Lung (tissue), 11 donors: ENCODE measurements at regions not wholly inside any gene's neighbourhood (a gene's known extent, or its start where the extent isn't known, plus 50 kb on each side); places are given as distances from the start of the nearest gene placed in this dataset.
A peak's percentile ranks its signal among the peaks of the same experiment; 100 is the strongest.

Source experiments
- ATAC-seq: fragments of 200-7000 bp; cut with Tn5 transposase; one replicate; pipeline ENCODE4 v1.9.1; 2020; ENCODE audit warnings: moderate number of reproducible peaks; ENCODE audit not compliant: insufficient read depth, low FRiP score
- DNase-seq, 3 donors: peaks; one replicate each; pipeline ENCODE4 v3.0.0-alpha.2; 2013 to 2017
- H3K27ac ChIP-seq, 2 donors: one replicate each; pipeline ENCODE4 v1.5.1; 2013; ENCODE audit warnings: mild to moderate bottlenecking in 2 of 2, moderate library complexity in 2 of 2, control low read depth in 1 of 2, inconsistent platforms in 1 of 2, low read depth in 1 of 2, low read length in 1 of 2
- H3K27me3 ChIP-seq, 3 donors: one replicate each; pipeline ENCODE4 v1.5.1; 2013; ENCODE audit warnings: low read length in 2 of 3; ENCODE audit not compliant: control insufficient read depth in 3 of 3, insufficient read depth in 3 of 3
- H3K36me3 ChIP-seq, 4 donors: one replicate each; pipeline ENCODE4 v1.5.1; 2013; ENCODE audit warnings: low read length in 4 of 4, mild to moderate bottlenecking in 1 of 4, moderate library complexity in 1 of 4; ENCODE audit not compliant: control insufficient read depth in 4 of 4, insufficient read depth in 4 of 4
- H3K4me1 ChIP-seq, 5 donors: one replicate each; pipeline ENCODE4 v1.5.1; 2013; ENCODE audit warnings: low read length in 5 of 5, mild to moderate bottlenecking in 2 of 5, moderate library complexity in 1 of 5; ENCODE audit not compliant: control insufficient read depth in 5 of 5, insufficient read depth in 5 of 5
- H3K4me3 ChIP-seq: one replicate; pipeline ENCODE4 v1.5.1; 2013; ENCODE audit warnings: mild to moderate bottlenecking, control low read depth, moderate library complexity
- H3K9ac ChIP-seq, 2 donors: one replicate each; pipeline ENCODE4 v1.5.1; 2013; ENCODE audit warnings: low read length in 2 of 2, control low read depth in 1 of 2; ENCODE audit not compliant: insufficient read depth in 1 of 2
- H3K9me3 ChIP-seq, 4 donors: one replicate each; pipeline ENCODE4 v1.5.1; 2013; ENCODE audit warnings: low read length in 3 of 4, mild to moderate bottlenecking in 1 of 4, moderate library complexity in 1 of 4; ENCODE audit not compliant: control insufficient read depth in 4 of 4, insufficient read depth in 3 of 4
- CTCF ChIP-seq: IDR thresholded peaks from 2 replicates; pipeline ENCODE4 v1.5.1; 2012; ENCODE audit warnings: mild to moderate bottlenecking; ENCODE audit errors: control extremely low read depth, extremely low read depth
- WGBS, 2 donors: extraction: QIAGEN DNeasy Blood & Tissue Kit; methylation state at CpG; one replicate each; pipeline ENCODE4 v1.1.7; 2013; 5-methylcytosine and 5-hydroxymethylcytosine counted together
- donor health status: control.
- donor health status: control.
- donor health status: Bipolar disorder and iron deficiency.
- donor health status: healthy.
- donor health status: DM: yes; HTN: yes; CAD: no.

- Histone ChIP-seq H3K27ac (no peak overlapping the region), H3K4me1 (no peaks in the 10 kb centered on the region), H3K27me3 (no peaks in the 10 kb centered on the region), H3K36me3 (no peaks in the 10 kb centered on the region), H3K9me3 (peaks cover 0 to 2% (median 0%) of the 10 kb centered on the region in 4 donors), H3K9ac (no peak overlapping the region), H3K4me3 (no peak overlapping the region)
- DNase-seq, result no peak
- WGBS, 2 donors, result 90 to 91% methylated on average over 7 of the region's 7 CpGs
- no peak for TF ChIP-seq CTCF
- no peak for ATAC-seq
Observed at GRCh38 chr16:64718486-64718885, 403.4 kb downstream of the CDH11 start.

- Histone ChIP-seq H3K9me3 (peaks cover 0 to 2% (median 0%) of the 10 kb centered on the region in 4 donors), H3K36me3 (no peaks in the 10 kb centered on the region), H3K27ac (no peak overlapping the region), H3K9ac (no peak overlapping the region), H3K4me1 (no peaks in the 10 kb centered on the region), H3K27me3 (no peaks in the 10 kb centered on the region), H3K4me3 (no peak overlapping the region)
- ATAC-seq (no peak), DNase-seq (no peak)
- TF ChIP-seq CTCF, result no peak
- WGBS, 2 donors, result 83% methylated on average over 3 of the region's 3 CpGs
Observed at GRCh38 chr16:64717871-64718270, 404.0 kb downstream of the CDH11 start.

- Histone ChIP-seq H3K4me3 (no peak overlapping the region), H3K9me3 (peaks cover 0 to 2% (median 0%) of the 10 kb centered on the region in 4 donors), H3K4me1 (no peaks in the 10 kb centered on the region), H3K9ac (no peak overlapping the region), H3K36me3 (no peaks in the 10 kb centered on the region), H3K27ac (no peak overlapping the region), H3K27me3 (no peaks in the 10 kb centered on the region)
- DNase-seq, result no peak
- TF ChIP-seq CTCF, result no peak
- WGBS, 2 donors, result 89 to 93% methylated on average over 2 of the region's 2 CpGs
- no peak for ATAC-seq
Observed at GRCh38 chr16:64715624-64716023, 406.2 kb downstream of the CDH11 start.

GRCh38 chr16:64712026-64712425 lies 409.8 kb downstream of the CDH11 start:
- H3K36me3 ChIP-seq, result no peaks in the 10 kb centered on the region
- H3K9ac ChIP-seq, result no peak overlapping the region
- DNase-seq, result peak in 1 of 3 donors; percentile 5
- H3K27ac ChIP-seq, result no peak overlapping the region
- no peak for ATAC-seq
- no peak overlapping the region for H3K4me3 ChIP-seq
- H3K27me3 ChIP-seq, result no peaks in the 10 kb centered on the region
- TF ChIP-seq CTCF, result no peak
- no peaks in the 10 kb centered on the region for H3K9me3 ChIP-seq
- H3K4me1 ChIP-seq, result no peaks in the 10 kb centered on the region
- 76 to 84% methylated on average over 3 of the region's 3 CpGs for WGBS, 2 donors
